GM19238 (cell line): ENCODE measurements at regions not wholly inside any gene's neighbourhood (a gene's known extent, or its start where the extent isn't known, plus 50 kb on each side); places are given as distances from the start of the nearest gene placed in this dataset.
"Not testable (repeated sequence)": the region's sequence is repeated elsewhere in the genome, so short reads cannot be mapped to it uniquely, and the experiment has no call there.

Experiments used
- DNase-seq: peaks from one replicate; pipeline ENCODE4 v3.0.0; 2011; ENCODE audit warnings: low spot score; ENCODE audit not compliant: insufficient read length

- no peak for DNase-seq
Observed at GRCh38 chr7:51551070-51551469, 234.5 kb upstream of the COBL start.

GRCh38 chr7:51545131-51545530, 228.5 kb upstream of the COBL start:
- no peak for DNase-seq

DNA sequence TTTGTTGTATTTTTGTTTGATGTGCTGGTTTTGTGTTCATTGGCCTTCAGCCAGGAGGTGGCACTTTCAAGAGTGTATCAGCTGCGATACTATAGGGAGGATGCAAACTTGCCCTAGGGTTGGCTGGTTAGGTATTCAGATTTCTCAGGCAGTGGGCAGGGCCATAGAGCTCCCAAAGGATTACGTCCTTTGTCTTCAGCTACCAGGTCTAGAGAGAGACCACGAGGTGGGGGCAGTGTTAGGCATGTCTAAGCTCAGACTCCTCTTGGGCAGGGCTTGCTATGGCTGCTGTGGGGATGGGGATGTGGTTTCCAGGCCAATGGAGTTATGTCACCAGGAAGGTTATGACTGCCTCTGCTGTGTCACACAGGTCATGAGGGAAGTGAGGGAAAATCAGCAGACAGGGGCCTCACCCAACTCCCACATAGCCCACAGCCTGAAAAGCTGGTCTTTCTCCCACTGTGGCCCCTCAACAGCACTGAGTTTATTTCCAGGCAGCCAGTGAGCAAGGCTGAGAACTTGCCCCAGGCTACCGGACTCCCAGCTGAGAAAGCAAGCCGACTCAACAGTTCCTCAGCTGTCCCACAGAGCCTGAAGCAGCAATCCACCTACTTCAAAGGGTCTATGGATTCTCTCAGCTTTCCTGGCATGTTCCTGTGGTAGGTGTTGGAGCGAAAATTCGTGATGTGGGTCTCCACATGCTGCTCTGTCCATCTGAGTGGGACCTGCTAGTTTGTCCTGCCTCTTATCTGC, 227.4 kb upstream of the COBL start:
- DNase-seq: no peak

DNA sequence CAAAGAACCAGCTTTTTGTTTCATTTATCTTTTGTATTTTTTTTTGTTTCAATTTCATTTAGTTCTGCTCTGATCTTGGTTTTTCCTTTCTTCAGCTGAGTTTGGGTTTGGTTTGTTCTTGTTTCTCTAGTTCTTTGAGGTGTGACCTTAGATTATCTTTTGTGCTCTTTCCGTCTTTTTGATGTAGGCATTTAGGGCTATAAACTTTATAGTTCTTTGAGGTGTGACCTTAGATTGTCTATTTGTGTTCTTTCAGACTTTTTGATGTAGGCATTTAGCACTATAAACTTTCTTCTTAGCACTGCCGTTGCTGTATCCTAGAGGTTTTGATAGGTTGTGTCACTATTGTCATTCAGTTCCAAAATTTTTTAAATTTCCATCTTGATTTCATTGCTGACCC, 224.3 kb upstream of the COBL start:
- not testable (repeated sequence) for DNase-seq

- no peak for DNase-seq
Observed at GRCh38 chr7:51539840-51540239, 223.2 kb upstream of the COBL start.

DNA sequence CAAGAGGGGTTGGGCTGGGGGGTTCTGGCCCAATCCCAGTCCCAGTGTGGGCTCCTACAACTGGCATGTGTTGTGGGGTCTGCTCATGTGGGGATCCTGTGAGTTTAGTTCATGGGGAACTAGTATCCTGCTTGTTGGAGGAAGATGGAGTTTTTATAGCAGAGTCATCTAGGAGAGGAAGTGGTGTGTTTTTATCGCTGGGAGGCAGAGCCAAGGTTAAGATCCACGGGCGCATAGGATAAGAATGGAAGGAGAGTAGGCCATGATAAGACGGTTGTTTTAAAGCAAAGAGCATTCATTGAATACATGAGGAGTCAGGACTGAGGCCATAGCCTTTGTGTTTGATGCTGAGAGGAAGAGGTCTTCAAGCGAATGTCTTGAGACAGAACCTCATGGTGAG, 211.6 kb upstream of the COBL start:
- DNase-seq: no peak

DNA sequence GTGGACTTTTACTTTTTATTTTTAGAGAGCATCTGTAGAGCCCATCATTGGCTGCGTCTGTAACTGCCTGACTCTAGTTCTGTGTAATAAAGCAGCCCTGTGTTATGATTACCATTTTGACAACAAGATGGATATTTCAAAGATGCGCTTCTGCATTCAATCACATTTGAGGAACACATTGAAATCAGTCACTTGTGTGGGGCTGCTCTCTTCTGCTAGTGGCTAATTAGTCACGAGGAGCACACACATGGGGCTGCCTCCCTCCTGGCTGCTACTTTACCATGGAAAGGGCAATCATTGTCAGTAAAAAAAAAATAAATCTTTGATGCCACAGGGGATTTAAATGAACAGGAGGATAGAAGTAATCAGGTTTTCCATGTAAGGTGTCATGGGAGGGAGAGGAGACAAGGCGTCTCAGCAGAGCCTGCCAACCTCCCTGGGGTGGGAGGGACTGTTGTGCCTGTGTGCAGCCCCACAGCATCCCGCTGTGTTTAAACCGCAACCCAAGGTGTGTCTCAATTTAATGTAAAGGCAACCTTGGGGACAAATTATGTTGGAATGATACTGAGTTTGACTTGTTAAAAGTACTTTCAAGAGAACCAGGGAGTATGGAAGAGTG, 205.2 kb upstream of the COBL start:
- DNase-seq: no peak

- DNase-seq: no peak
Observed at GRCh38 chr7:51521054-51521453, 204.4 kb upstream of the COBL start.

GRCh38 chr7:51518646-51519045, 202.0 kb upstream of the COBL start:
- no peak for DNase-seq

DNA sequence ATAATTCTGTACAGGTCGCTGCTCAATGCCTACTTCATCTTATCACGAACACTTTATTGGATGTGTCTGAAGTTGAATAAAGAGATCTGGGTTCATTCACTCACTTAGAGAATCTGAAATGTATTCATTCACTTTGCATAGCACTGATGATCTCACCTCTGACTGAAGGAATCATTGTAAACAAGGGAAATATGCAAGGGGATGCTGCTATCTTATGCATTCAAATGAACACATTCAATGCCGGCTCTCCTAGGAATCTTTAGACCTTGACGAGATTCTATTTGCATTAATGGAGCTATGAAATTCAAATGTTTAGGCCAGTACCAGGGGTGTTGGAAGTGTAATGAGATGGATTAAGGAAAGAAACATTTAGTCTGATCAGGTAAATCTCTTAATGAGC, 200.6 kb upstream of the COBL start:
- DNase-seq: no peak

- no peak for DNase-seq
Observed at GRCh38 chr7:51501620-51502019, 185.0 kb upstream of the COBL start.

- no peak for DNase-seq
Observed at GRCh38 chr7:51482976-51483375, 166.4 kb upstream of the COBL start.

GRCh38 chr7:51481421-51481820, 164.8 kb upstream of the COBL start:
- no peak for DNase-seq

DNA sequence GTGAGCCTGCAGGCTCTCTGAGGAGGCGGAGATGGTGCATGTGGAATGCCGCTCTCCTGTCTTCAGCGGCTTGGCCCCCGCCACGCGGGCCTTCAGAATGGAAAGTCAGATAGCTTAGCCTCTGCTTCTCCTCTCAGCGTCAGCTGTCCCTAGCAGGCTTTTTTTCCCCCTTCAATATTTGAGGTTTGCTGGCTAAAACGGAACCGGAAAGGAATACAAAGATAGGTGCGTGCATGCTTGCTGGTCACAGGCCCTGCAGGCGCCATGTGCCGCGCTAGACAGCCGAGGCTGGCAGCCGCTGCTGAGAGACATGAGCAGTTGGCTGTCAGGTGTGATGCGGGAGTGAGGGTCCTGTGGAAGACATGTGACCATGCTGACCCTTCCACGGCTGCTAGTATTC, 161.2 kb upstream of the COBL start:
- DNase-seq: no peak

DNA sequence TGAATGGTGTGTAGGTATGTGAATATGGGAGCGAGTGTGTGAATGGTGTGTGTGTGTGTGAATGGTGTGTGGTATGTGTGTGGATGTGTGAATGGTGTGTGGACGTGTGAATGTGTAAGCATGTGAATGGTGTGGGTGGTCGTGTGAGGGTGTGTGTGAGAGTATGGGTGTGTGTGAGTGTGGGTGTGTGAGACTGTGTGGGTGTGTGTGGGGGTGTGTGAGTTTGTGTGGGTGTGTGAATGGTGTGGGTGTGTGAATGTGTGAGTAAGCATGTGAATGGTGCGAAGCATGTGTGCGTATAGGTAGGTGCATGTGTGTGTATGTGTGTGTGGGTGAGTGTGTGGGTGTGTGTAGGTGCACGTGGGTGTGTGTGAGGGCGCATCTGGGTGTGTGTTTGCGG, 160.7 kb upstream of the COBL start:
- no peak for DNase-seq

GRCh38 chr7:51476026-51476425, 159.4 kb upstream of the COBL start:
- no peak for DNase-seq

GRCh38 chr7:51472873-51473272, 156.3 kb upstream of the COBL start:
- DNase-seq: no peak

GRCh38 chr7:51471981-51472296, 155.3 kb upstream of the COBL start:
- no peak for DNase-seq

GRCh38 chr7:51471210-51471980, 154.8 kb upstream of the COBL start:
- no peak for DNase-seq

- DNase-seq: no peak
Observed at GRCh38 chr7:51467384-51468017, 150.9 kb upstream of the COBL start.

- DNase-seq: no peak
Observed at GRCh38 chr7:51459809-51460208, 143.2 kb upstream of the COBL start.

- no peak for DNase-seq
Observed at GRCh38 chr7:51458693-51459092, 142.1 kb upstream of the COBL start.
